ENCODE measurements at regions not wholly inside any gene's neighbourhood (a gene's known extent, or its start where the extent isn't known, plus 50 kb on each side); places are given as distances from the start of the nearest gene placed in this dataset.

GRCh38 chr4:38290366-38290765, 330.2 kb downstream of the PTTG2 start:
- peak; percentile 80 for DNase-seq (ENCODE audit: low read depth)

GRCh38 chr4:38290914-38291313, 330.7 kb downstream of the PTTG2 start:
- TF ChIP-seq CTCF (IDR thresholded peaks at IDR 0.05; ENCODE audit: insufficient read depth, low read length) = no peak
- no peak for DNase-seq (ENCODE audit: low read depth)
- no peak overlapping the region for H3K4me3 ChIP-seq (ENCODE audit: low read depth, low read length)

More at GRCh38 chr4:38290366-38290765, 330.2 kb downstream of the PTTG2 start:
- TF ChIP-seq CTCF (IDR thresholded peaks at IDR 0.05; ENCODE audit: insufficient read depth, low read length) = no peak
- no peak overlapping the region for H3K4me3 ChIP-seq (ENCODE audit: low read depth, low read length)

- no peak overlapping the region for H3K4me3 ChIP-seq (ENCODE audit: low read depth, low read length)
- no peak for DNase-seq (ENCODE audit: low read depth)
- no peak for TF ChIP-seq CTCF (IDR thresholded peaks at IDR 0.05; ENCODE audit: insufficient read depth, low read length)
These were observed 332.3 kb downstream of the PTTG2 start for GRCh38 chr4:38292529-38292928.

- no peak for TF ChIP-seq CTCF (IDR thresholded peaks at IDR 0.05; ENCODE audit: insufficient read depth, low read length)
- no peak for DNase-seq (ENCODE audit: low read depth)
- no peak overlapping the region for H3K4me3 ChIP-seq (ENCODE audit: low read depth, low read length)
These were observed 334.0 kb downstream of the PTTG2 start for GRCh38 chr4:38294238-38294637.

- TF ChIP-seq CTCF (IDR thresholded peaks at IDR 0.05; ENCODE audit: insufficient read depth, low read length) = no peak
- H3K4me3 ChIP-seq (ENCODE audit: low read depth, low read length) = no peak overlapping the region
- DNase-seq (ENCODE audit: low read depth) = no peak
These were observed 336.9 kb downstream of the PTTG2 start for GRCh38 chr4:38297061-38297460.

GRCh38 chr4:38298868-38299713, 338.9 kb downstream of the PTTG2 start:
- no peak for DNase-seq (ENCODE audit: low read depth)
- TF ChIP-seq CTCF (IDR thresholded peaks at IDR 0.05; ENCODE audit: insufficient read depth, low read length) = no peak

More at GRCh38 chr4:38298868-38299713, 338.9 kb downstream of the PTTG2 start:
- no peak overlapping the region for H3K4me3 ChIP-seq (ENCODE audit: low read depth, low read length)
